WTC11 (cell line): ENCODE measurements at regions not wholly inside any gene's neighbourhood (a gene's known extent, or its start where the extent isn't known, plus 50 kb on each side); places are given as distances from the start of the nearest gene placed in this dataset.

ENCODE experiments used
- ARID4B ChIP-seq: sonication (generic); formaldehyde crosslinking; IDR thresholded peaks from 2 replicates; pipeline ENCODE4 v1.8.0; 2023; ENCODE audit warnings: missing genetic modification reagents, mild to moderate bottlenecking, borderline replicate concordance
- E2F5 ChIP-seq: sonication (generic); formaldehyde crosslinking; IDR thresholded peaks from 2 replicates; pipeline ENCODE4 v1.8.1; 2022; ENCODE audit warnings: mild to moderate bottlenecking, moderate library complexity, missing genetic modification reagents
- JAZF1 ChIP-seq: fragments of 250-450 bp; sonication (Bioruptor Pico); IDR thresholded peaks from 2 replicates; pipeline ENCODE4 v1.9.0; 2021; ENCODE audit warnings: moderate library complexity, mild to moderate bottlenecking, inconsistent platforms
- NFE2L1 ChIP-seq: sonication (generic); formaldehyde crosslinking; IDR thresholded peaks from 2 replicates; pipeline ENCODE4 v1.8.1; 2023; ENCODE audit warnings: missing genetic modification reagents
- ZBTB43 ChIP-seq: sonication (generic); formaldehyde crosslinking; IDR thresholded peaks from 2 replicates; pipeline ENCODE4 v1.8.1; 2023; ENCODE audit warnings: mild to moderate bottlenecking, missing genetic modification reagents

DNA sequence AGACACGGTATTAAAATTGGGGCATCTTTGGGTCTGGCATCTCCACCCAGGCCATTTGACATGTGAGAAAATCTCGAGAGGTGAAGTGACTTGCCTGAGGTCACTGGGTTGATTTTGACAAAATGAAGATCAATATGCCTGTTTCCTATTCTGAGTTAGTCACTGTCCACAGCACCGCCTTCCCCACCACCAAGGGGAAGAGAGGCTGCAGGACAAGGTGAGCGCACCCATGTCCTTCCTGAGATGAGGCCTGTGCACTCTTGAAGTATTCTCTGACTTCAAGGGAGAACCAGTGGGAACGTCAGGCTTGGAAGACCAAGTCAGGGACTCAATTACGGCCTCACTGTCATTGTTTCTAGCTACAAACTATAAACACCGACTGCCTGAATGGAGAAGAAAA, 49.9 kb upstream of the WSB1 start (continued):
- TF ChIP-seq ARID4B (CRISPR knock-in tag) (no peak), JAZF1 (CRISPR knock-in tag) (no peak), ZBTB43 (CRISPR knock-in tag) (no peak), NFE2L1 (no peak), E2F5 (no peak)
